GM13977 (cell line): ENCODE measurements at regions not wholly inside any gene's neighbourhood (a gene's known extent, or its start where the extent isn't known, plus 50 kb on each side); places are given as distances from the start of the nearest gene placed in this dataset.

ENCODE experiments used
- DNase-seq: peaks from one replicate; pipeline ENCODE4 v3.0.0; 2012; ENCODE audit warnings: low spot score
- CTCF ChIP-seq: IDR thresholded peaks from 2 replicates; pipeline ENCODE4 v1.5.1; 2012; ENCODE audit warnings: mild to moderate bottlenecking, control low read depth; ENCODE audit not compliant: insufficient read depth; ENCODE audit errors: extremely low read depth, missing control alignments
- in situ Hi-C: fragments of 300-500 bp; cut with MboI; formaldehyde crosslinking; loops from one replicate; pipeline ENCODE4 v1.12.0; 2022; ENCODE audit warnings: low sequenced_read_pairs, low pct_unique_long_range_greater_than_20kb, mixed read lengths, inconsistent platforms; ENCODE audit not compliant: unreplicated experiment

GRCh38 chr20:39213476-39214145 is 251.5 kb downstream of the DHX35 start:
- in situ Hi-C loops: no loop called here
- no peak for TF ChIP-seq CTCF
- no peak for DNase-seq

GRCh38 chr20:39211060-39211748 is 249.1 kb downstream of the DHX35 start:
- in situ Hi-C loops: no loop called here
- DNase-seq: no peak
- no peak for TF ChIP-seq CTCF

DNA sequence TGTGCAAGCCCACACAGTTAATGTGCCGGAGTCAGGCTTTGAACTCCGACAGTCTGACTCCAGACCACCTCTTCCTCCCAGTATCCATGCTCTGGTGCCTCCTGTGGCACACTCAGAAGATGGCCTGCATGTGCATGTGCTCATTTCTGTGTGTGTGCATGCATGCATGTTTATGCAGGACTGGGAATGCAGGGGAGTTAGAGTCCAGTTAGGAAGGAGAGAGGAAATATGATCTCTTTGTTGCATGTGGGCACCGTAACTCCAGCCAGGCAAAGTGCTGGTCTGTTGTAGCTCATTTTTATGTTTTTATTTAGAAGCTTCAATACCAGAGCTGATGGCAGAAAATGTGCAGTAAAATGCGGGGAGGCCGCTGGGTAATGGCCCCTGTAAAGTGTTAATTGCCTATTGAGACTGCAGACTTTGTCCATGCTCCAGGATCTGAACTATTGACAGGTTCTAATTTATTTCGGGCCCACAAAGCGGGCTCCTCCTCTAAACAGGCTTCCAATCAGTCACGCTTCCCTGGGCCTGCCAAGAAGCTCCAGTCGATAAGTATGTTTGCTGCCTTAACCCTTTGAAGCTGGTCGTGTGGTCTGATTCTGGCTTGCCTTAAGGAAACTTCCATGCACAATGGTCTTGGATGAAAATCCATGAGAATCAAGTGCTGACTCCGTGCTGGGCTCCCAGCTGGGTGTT is 248.3 kb downstream of the DHX35 start:
- in situ Hi-C loops: no loop called here
- TF ChIP-seq CTCF: no peak

DNA sequence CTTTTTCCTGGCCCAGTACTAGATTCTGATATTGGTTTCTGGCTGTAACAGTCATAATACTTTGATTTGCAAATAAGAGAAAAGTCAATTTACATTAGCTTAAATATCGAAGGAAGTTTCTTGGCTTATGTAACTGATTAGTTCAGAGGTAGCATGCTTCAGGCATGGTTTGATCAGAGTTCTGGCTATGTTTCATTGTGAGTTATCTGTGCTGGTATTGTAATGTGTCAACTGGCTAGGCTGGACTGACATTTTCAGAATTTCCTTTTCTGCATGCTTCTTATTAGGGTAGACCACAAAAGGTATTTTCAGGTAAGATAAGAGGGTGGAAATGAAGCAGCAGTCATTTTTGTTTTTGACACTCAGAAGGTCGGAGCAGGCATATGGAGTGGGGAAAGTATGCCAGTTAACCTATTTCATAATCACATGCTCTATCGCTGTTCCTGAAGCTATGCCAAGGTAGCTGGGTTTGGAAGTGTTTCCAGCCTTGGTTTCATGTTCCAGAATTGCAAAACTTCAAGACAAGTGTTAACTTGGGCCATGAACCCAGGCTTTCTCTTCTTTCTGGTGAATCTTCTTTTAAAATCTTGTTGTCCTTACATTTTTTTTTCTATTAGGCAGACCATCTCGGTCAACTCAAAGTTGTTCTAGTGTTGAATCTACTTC is 244.9 kb downstream of the DHX35 start:
- in situ Hi-C loops: no loop called here
- no peak for TF ChIP-seq CTCF
- no peak for DNase-seq

More for the DNA sequence above, 248.3 kb downstream of the DHX35 start:
- DNase-seq: no peak

- no peak for TF ChIP-seq CTCF
- DNase-seq: no peak
- in situ Hi-C loops: no loop called here
Measured at GRCh38 chr20:39195582-39196021, 233.5 kb downstream of the DHX35 start.
